ENCODE measurements at regions not wholly inside any gene's neighbourhood (a gene's known extent, or its start where the extent isn't known, plus 50 kb on each side); places are given as distances from the start of the nearest gene placed in this dataset.

DNA sequence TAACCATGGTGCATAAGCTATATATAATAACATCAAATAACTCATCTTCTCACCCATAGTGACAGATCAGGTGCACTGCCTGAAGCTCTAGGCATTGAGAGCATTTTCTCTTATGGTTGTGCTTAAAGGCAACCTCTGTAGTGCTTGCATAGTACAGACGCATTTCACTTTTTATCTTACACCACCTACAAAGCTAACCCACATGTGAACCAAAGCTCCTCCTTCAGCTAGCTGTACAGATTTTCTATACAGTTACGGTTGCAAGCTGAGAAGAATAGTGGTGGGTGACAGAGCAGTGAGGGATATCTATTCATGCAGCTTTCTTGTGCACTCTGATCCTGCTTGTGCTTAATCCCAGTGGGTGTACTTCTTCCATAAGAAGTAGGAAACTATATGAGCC, 1525.2 kb downstream of the STIM2 start:
- TF ChIP-seq POLR2AphosphoS5 (IDR thresholded peaks at IDR 0.05; ENCODE audit: borderline replicate concordance, low read depth, low read length), result no peak
- no peak for TF ChIP-seq FOXP2 (optimal IDR thresholded peaks at IDR 0.05; ENCODE audit: control extremely low read depth, extremely low read length, insufficient read depth)
